Panc1 (cell line): ENCODE measurements at regions not wholly inside any gene's neighbourhood (a gene's known extent, or its start where the extent isn't known, plus 50 kb on each side); places are given as distances from the start of the nearest gene placed in this dataset.

Experiments
- POLR2AphosphoS5 ChIP-seq: IDR thresholded peaks from 2 replicates; pipeline ENCODE4 v1.6.1; 2012; ENCODE audit warnings: mild to moderate bottlenecking, low read depth, low read length, moderate library complexity
- TF ChIP-seq, protein P1 (sequence below): fragments of 450-650 bp; IDR thresholded peaks from 2 replicates; pipeline ENCODE4 v1.5.1; 2017; ENCODE audit warnings: mild to moderate bottlenecking
- TF ChIP-seq, protein P2 (sequence below), 2 experiments: IDR thresholded peaks; 2 replicates each; pipeline ENCODE4 v1.6.1; 2011 to 2012; ENCODE audit warnings: low read depth in 2 of 2, control low read depth in 1 of 2, low read length in 1 of 2, mild to moderate bottlenecking in 1 of 2, moderate library complexity in 1 of 2; ENCODE audit not compliant: insufficient read depth in 1 of 2

DNA sequence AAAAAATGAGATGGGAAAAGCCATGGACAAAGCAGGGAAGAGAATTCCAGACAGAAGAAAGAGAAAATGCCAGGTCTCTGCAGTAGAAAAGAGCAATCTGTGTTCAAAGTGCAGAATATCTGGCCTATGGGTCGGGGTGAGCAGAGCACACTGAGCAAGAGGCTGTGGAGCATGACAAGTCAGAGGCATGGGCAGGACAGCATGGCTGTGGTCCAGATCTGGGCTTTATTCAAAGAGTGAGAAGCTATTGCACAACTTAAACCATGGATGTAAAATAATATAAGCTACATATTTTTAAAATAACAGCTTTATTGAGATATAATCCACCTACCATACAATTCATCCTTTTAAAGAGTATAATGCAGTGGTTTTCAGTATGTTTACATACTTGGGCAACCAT, 133.1 kb upstream of the SPDL1 start:
- TF ChIP-seq, protein P1, sequence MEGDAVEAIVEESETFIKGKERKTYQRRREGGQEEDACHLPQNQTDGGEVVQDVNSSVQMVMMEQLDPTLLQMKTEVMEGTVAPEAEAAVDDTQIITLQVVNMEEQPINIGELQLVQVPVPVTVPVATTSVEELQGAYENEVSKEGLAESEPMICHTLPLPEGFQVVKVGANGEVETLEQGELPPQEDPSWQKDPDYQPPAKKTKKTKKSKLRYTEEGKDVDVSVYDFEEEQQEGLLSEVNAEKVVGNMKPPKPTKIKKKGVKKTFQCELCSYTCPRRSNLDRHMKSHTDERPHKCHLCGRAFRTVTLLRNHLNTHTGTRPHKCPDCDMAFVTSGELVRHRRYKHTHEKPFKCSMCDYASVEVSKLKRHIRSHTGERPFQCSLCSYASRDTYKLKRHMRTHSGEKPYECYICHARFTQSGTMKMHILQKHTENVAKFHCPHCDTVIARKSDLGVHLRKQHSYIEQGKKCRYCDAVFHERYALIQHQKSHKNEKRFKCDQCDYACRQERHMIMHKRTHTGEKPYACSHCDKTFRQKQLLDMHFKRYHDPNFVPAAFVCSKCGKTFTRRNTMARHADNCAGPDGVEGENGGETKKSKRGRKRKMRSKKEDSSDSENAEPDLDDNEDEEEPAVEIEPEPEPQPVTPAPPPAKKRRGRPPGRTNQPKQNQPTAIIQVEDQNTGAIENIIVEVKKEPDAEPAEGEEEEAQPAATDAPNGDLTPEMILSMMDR: no peak
- no peak for TF ChIP-seq POLR2AphosphoS5
- TF ChIP-seq, protein P2, sequence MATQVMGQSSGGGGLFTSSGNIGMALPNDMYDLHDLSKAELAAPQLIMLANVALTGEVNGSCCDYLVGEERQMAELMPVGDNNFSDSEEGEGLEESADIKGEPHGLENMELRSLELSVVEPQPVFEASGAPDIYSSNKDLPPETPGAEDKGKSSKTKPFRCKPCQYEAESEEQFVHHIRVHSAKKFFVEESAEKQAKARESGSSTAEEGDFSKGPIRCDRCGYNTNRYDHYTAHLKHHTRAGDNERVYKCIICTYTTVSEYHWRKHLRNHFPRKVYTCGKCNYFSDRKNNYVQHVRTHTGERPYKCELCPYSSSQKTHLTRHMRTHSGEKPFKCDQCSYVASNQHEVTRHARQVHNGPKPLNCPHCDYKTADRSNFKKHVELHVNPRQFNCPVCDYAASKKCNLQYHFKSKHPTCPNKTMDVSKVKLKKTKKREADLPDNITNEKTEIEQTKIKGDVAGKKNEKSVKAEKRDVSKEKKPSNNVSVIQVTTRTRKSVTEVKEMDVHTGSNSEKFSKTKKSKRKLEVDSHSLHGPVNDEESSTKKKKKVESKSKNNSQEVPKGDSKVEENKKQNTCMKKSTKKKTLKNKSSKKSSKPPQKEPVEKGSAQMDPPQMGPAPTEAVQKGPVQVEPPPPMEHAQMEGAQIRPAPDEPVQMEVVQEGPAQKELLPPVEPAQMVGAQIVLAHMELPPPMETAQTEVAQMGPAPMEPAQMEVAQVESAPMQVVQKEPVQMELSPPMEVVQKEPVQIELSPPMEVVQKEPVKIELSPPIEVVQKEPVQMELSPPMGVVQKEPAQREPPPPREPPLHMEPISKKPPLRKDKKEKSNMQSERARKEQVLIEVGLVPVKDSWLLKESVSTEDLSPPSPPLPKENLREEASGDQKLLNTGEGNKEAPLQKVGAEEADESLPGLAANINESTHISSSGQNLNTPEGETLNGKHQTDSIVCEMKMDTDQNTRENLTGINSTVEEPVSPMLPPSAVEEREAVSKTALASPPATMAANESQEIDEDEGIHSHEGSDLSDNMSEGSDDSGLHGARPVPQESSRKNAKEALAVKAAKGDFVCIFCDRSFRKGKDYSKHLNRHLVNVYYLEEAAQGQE (IDR thresholded peaks at IDR 0.05; ENCODE audit: insufficient read depth in 1 of 2, low read depth in 2 of 2, low read length in 1 of 2): no peak
